Breast epithelium (tissue), 4 donors: ENCODE measurements at regions not wholly inside any gene's neighbourhood (a gene's known extent, or its start where the extent isn't known, plus 50 kb on each side); places are given as distances from the start of the nearest gene placed in this dataset.

Experiments used
- DNase-seq, 2 donors: peaks; one replicate each; pipeline ENCODE4 v3.0.0-alpha.2; 2019; ENCODE audit warnings: low spot score in 2 of 2
- H3K27ac ChIP-seq, 2 donors: fragments of 200-600 bp; sonication (generic) in 1 of 2; one replicate each; pipeline ENCODE4 v1.5.1; 2016 to 2019; ENCODE audit warnings: mild to moderate bottlenecking in 1 of 2
- H3K27me3 ChIP-seq, 2 donors: fragments of 200-600 bp; sonication (generic) in 1 of 2; one replicate each; pipeline versions ENCODE4 v1.5.1 to v1.6.0; 2017 to 2019; ENCODE audit warnings: control low read depth in 1 of 2, mild to moderate bottlenecking in 1 of 2
- H3K36me3 ChIP-seq: fragments of 200-600 bp; one replicate; pipeline ENCODE4 v1.5.1; 2019
- H3K4me1 ChIP-seq, 2 donors: fragments of 200-600 bp; sonication (generic); one replicate each; pipeline ENCODE4 v1.5.1; 2016 to 2019; ENCODE audit warnings: control low read depth in 1 of 2
- H3K4me3 ChIP-seq, 3 donors: fragments of 200-600 bp; sonication (generic); 1 replicate in 2 of 3; 2 replicates in 1 of 3; pipeline ENCODE4 v1.5.1; 2016 to 2019; ENCODE audit warnings: mild to moderate bottlenecking in 3 of 3, moderate library complexity in 2 of 3
- H3K9me3 ChIP-seq, 2 donors: fragments of 200-600 bp; sonication (generic) in 1 of 2; one replicate each; pipeline ENCODE4 v1.5.1; 2016 to 2019; ENCODE audit warnings: control low read depth in 1 of 2
- POLR2A ChIP-seq: fragments of 450-650 bp; IDR thresholded peaks from one replicate; pipeline ENCODE4 v1.6.1; 2016; ENCODE audit warnings: antibody characterized with exemption, mild to moderate bottlenecking, moderate library complexity
- POLR2AphosphoS5 ChIP-seq, 3 donors: sonication (generic); formaldehyde crosslinking; IDR thresholded peaks; one replicate each; pipeline ENCODE4 v1.6.1; 2017; ENCODE audit warnings: antibody characterized with exemption in 3 of 3
- intact Hi-C: fragments of 100-400 bp; cut with DNase I; formaldehyde crosslinking; loops from one replicate; pipeline ENCODE4 v1.15.1; 2023; ENCODE audit warnings: low total_unique reads
- TF ChIP-seq, protein P1 (sequence below), 3 donors: fragments of 450-650 bp; IDR thresholded peaks; one replicate each; pipeline ENCODE4 v1.5.1; 2016 to 2017; ENCODE audit warnings: antibody characterized with exemption in 3 of 3, mild to moderate bottlenecking in 3 of 3, moderate library complexity in 3 of 3

GRCh38 chr18:51425889-51426288 is 228.4 kb upstream of the MEX3C start:
- intact Hi-C loops, result no loop called here
- H3K4me3 ChIP-seq, result no peak overlapping the region
- TF ChIP-seq, protein P1, sequence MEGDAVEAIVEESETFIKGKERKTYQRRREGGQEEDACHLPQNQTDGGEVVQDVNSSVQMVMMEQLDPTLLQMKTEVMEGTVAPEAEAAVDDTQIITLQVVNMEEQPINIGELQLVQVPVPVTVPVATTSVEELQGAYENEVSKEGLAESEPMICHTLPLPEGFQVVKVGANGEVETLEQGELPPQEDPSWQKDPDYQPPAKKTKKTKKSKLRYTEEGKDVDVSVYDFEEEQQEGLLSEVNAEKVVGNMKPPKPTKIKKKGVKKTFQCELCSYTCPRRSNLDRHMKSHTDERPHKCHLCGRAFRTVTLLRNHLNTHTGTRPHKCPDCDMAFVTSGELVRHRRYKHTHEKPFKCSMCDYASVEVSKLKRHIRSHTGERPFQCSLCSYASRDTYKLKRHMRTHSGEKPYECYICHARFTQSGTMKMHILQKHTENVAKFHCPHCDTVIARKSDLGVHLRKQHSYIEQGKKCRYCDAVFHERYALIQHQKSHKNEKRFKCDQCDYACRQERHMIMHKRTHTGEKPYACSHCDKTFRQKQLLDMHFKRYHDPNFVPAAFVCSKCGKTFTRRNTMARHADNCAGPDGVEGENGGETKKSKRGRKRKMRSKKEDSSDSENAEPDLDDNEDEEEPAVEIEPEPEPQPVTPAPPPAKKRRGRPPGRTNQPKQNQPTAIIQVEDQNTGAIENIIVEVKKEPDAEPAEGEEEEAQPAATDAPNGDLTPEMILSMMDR (IDR thresholded peaks at IDR 0.05), result no peak
- TF ChIP-seq POLR2AphosphoS5 (IDR thresholded peaks at IDR 0.05) (no peak), POLR2A (no peak)
- no peaks in the 10 kb centered on the region for H3K27me3 ChIP-seq
- no peaks in the 10 kb centered on the region for H3K36me3 ChIP-seq
- no peaks in the 10 kb centered on the region for H3K4me1 ChIP-seq
- H3K27ac ChIP-seq, result no peak overlapping the region
- no peak for DNase-seq
- no peaks in the 10 kb centered on the region for H3K9me3 ChIP-seq

DNA sequence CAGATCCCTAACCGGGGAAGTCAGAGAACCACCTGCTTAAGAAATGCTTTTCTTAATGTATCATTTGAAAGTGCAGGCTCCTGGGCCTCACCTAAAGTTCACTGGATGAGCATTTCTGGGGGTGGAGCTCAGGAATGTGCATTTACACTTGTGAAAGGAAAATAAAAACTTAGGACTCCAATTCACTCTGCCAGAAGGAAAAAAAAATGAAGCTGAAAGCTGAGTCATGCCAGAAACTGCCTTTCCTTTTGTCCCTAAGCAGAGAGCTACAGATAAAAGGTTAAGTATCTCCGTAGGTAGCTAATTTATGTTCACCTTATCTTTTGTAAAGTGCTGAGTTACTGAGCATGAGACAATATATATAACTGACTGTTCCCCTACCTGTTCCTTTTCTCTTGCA is 229.5 kb upstream of the MEX3C start:
- TF ChIP-seq, protein P1 (IDR thresholded peaks at IDR 0.05), result no peak
- TF ChIP-seq POLR2AphosphoS5 (IDR thresholded peaks at IDR 0.05), result no peak
- no peak for TF ChIP-seq POLR2A
- intact Hi-C loops, result no loop called here
- H3K4me3 ChIP-seq, result no peak overlapping the region
- no peaks in the 10 kb centered on the region for H3K4me1 ChIP-seq
- H3K27ac ChIP-seq, result no peak overlapping the region
- DNase-seq, result no peak
- no peaks in the 10 kb centered on the region for H3K9me3 ChIP-seq
- no peaks in the 10 kb centered on the region for H3K36me3 ChIP-seq
- no peaks in the 10 kb centered on the region for H3K27me3 ChIP-seq

- intact Hi-C loops, result no loop called here
- Histone ChIP-seq H3K4me3 (no peak overlapping the region), H3K4me1 (no peaks in the 10 kb centered on the region), H3K27me3 (no peaks in the 10 kb centered on the region), H3K36me3 (no peaks in the 10 kb centered on the region), H3K27ac (no peak overlapping the region), H3K9me3 (no peaks in the 10 kb centered on the region)
- TF ChIP-seq POLR2A (no peak), POLR2AphosphoS5 (IDR thresholded peaks at IDR 0.05) (no peak)
- TF ChIP-seq, protein P1 (IDR thresholded peaks at IDR 0.05), result no peak
- no peak for DNase-seq
Observed at GRCh38 chr18:51429644-51430043, 232.2 kb upstream of the MEX3C start.

GRCh38 chr18:51430538-51430937 is 233.1 kb upstream of the MEX3C start:
- intact Hi-C loops, result no loop called here
- no peak overlapping the region for H3K4me3 ChIP-seq
- TF ChIP-seq, protein P1 (IDR thresholded peaks at IDR 0.05), result no peak
- TF ChIP-seq POLR2AphosphoS5 (IDR thresholded peaks at IDR 0.05), result no peak
- no peak for TF ChIP-seq POLR2A

DNA sequence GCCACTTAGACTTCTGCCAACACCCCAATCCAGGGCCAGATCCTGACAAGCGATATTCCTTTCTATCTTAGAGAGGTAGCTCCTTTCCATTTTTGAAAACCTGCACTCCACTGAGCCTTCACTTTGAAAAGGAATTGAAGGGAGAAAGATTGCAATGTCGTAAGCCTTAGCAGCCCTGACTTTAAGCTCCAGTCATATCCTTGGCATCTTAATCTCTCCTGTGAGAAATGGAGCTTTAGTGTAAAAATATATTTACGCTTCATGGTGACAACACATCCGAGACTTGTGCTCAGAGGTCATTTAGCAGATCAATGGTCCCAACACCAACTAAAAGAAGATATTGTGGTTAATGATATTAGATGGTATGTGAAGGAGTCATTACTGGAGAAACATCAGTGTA is 235.8 kb upstream of the MEX3C start:
- Histone ChIP-seq H3K4me1 (no peaks in the 10 kb centered on the region), H3K36me3 (no peaks in the 10 kb centered on the region), H3K27ac (no peak overlapping the region), H3K27me3 (no peaks in the 10 kb centered on the region), H3K9me3 (no peaks in the 10 kb centered on the region), H3K4me3 (no peak overlapping the region)
- DNase-seq, result no peak
- intact Hi-C loops, result no loop called here
- TF ChIP-seq POLR2A (no peak), POLR2AphosphoS5 (IDR thresholded peaks at IDR 0.05) (no peak)
- TF ChIP-seq, protein P1 (IDR thresholded peaks at IDR 0.05), result no peak

More at GRCh38 chr18:51430538-51430937, 233.1 kb upstream of the MEX3C start:
- H3K36me3 ChIP-seq, result no peaks in the 10 kb centered on the region
- DNase-seq, result no peak
- H3K9me3 ChIP-seq, result no peaks in the 10 kb centered on the region
- no peaks in the 10 kb centered on the region for H3K4me1 ChIP-seq
- no peak overlapping the region for H3K27ac ChIP-seq
- no peaks in the 10 kb centered on the region for H3K27me3 ChIP-seq
